Upper lobe of left lung (tissue), 4 donors: ENCODE measurements at regions not wholly inside any gene's neighbourhood (a gene's known extent, or its start where the extent isn't known, plus 50 kb on each side); places are given as distances from the start of the nearest gene placed in this dataset.

Experiments
- CTCF ChIP-seq, 6 experiments: fragments of 450-650 bp in 4 of 6; fragments of 200-600 bp in 2 of 6; sonication (generic) in 2 of 6; IDR thresholded peaks; one replicate each; pipeline ENCODE4 v1.5.1; 2016 to 2019; ENCODE audit warnings: antibody characterized with exemption in 6 of 6
- EP300 ChIP-seq, 4 donors: sonication (generic); formaldehyde crosslinking; IDR thresholded peaks; one replicate each; pipeline ENCODE4 v1.5.1; 2017; ENCODE audit warnings: antibody characterized with exemption in 4 of 4, control low read depth in 2 of 4

- no peak for TF ChIP-seq CTCF (IDR thresholded peaks at IDR 0.05)
- no peak for TF ChIP-seq EP300 (IDR thresholded peaks at IDR 0.05)
Observed at GRCh38 chr6:138673346-138674014, 100.1 kb upstream of the CCDC28A start.
